ENCODE measurements at regions not wholly inside any gene's neighbourhood (a gene's known extent, or its start where the extent isn't known, plus 50 kb on each side); places are given as distances from the start of the nearest gene placed in this dataset.
A peak's percentile ranks its signal among the peaks of the same experiment; 100 is the strongest.

- TF ChIP-seq ZBTB34 (CRISPR knock-in tag; IDR thresholded peaks at IDR 0.05): no peak
- TF ChIP-seq CREBBP (IDR thresholded peaks at IDR 0.05; ENCODE audit: low read depth, low read length): no peak
- TF ChIP-seq, protein P1, sequence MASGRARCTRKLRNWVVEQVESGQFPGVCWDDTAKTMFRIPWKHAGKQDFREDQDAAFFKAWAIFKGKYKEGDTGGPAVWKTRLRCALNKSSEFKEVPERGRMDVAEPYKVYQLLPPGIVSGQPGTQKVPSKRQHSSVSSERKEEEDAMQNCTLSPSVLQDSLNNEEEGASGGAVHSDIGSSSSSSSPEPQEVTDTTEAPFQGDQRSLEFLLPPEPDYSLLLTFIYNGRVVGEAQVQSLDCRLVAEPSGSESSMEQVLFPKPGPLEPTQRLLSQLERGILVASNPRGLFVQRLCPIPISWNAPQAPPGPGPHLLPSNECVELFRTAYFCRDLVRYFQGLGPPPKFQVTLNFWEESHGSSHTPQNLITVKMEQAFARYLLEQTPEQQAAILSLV (tag; IDR thresholded peaks at IDR 0.05): no peak
- no peak for TF ChIP-seq RFX1 (IDR thresholded peaks at IDR 0.05)
- TF ChIP-seq, protein P2, sequence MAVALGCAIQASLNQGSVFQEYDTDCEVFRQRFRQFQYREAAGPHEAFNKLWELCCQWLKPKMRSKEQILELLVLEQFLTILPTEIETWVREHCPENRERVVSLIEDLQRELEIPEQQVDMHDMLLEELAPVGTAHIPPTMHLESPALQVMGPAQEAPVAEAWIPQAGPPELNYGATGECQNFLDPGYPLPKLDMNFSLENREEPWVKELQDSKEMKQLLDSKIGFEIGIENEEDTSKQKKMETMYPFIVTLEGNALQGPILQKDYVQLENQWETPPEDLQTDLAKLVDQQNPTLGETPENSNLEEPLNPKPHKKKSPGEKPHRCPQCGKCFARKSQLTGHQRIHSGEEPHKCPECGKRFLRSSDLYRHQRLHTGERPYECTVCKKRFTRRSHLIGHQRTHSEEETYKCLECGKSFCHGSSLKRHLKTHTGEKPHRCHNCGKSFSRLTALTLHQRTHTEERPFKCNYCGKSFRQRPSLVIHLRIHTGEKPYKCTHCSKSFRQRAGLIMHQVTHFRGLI (CRISPR knock-in tag; IDR thresholded peaks at IDR 0.05): 0 out of 2 replicates have a peak, but pooled peaks have one; percentile 28
- TF ChIP-seq KAT8 (IDR thresholded peaks at IDR 0.05; ENCODE audit: low read depth): no peak
- TF ChIP-seq ZNF511 (CRISPR knock-in tag; IDR thresholded peaks at IDR 0.05): no peak
- no peak for TF ChIP-seq MCM3 (IDR thresholded peaks at IDR 0.05)
- TF ChIP-seq HMG20B (CRISPR knock-in tag; IDR thresholded peaks at IDR 0.05): no peak
- TF ChIP-seq FOXP4 (CRISPR knock-in tag; IDR thresholded peaks at IDR 0.05; ENCODE audit: borderline replicate concordance): no peak
- no peak for TF ChIP-seq EWSR1 (IDR thresholded peaks at IDR 0.05; ENCODE audit: borderline replicate concordance, low read depth, partially characterized antibody)
- 0 out of 3 replicates have a peak, but pooled peaks of 1 of the 2 experiments have one; percentile 23 for TF ChIP-seq CBX3 (IDR thresholded peaks at IDR 0.05; ENCODE audit: borderline replicate concordance in 1 of 2, low read length in 2 of 2)
These were observed 176.0 kb downstream of the MRPL14 start (continued) for GRCh38 chr6:43951063-43951755.

Data from K562 (cell line).